ENCODE measurements at regions not wholly inside any gene's neighbourhood (a gene's known extent, or its start where the extent isn't known, plus 50 kb on each side); places are given as distances from the start of the nearest gene placed in this dataset.

DNA sequence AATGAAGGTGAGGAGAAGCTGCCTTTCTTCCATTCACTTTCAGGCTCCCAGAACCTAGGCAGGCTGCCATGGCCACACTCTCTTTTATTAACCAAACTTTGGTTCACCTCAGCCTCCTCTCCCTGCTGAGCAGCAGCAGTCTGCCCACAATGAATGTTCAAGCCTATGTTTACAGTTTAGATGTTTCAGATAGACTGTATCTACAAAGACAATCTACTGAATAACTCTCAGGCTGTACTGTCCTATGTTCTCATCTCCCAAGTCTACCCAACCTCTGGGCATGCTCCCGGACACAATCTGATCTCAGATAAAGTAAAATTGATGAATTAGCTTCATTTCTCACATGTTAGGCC is 59.2 kb upstream of the TMEM164 start:
- Histone ChIP-seq H3K36me3 (ENCODE audit: insufficient read depth, low read length) (no peaks in the 10 kb centered on the region), H3K27me3 (ENCODE audit: insufficient read depth, low read length) (no peaks in the 10 kb centered on the region), H3K4me1 (ENCODE audit: insufficient read depth, low read length) (no peaks in the 10 kb centered on the region), H3K4me3 (ENCODE audit: low read length in 2 of 2) (no peak overlapping the region), H3K9me3 (ENCODE audit: control insufficient read depth in 1 of 2, low read length in 2 of 2) (no peaks in the 10 kb centered on the region), H3K27ac (ENCODE audit: low read depth, low read length) (no peak overlapping the region)
- Mint-ChIP-seq H3K27ac (peak overlapping the region in 1 of 7 donors; percentile 38), H3K4me3 (no peak overlapping the region), H3K27me3 (no peaks in the 10 kb centered on the region), H3K9me3 (no peaks in the 10 kb centered on the region), H3K36me3 (no peaks in the 10 kb centered on the region), H3K4me1 (no peaks in the 10 kb centered on the region)
- DNase-seq = no peak
- intact Hi-C loops (cut with micrococcal nuclease) = no loop called here
- ChIA-PET CTCF (ENCODE audit: partially characterized antibody) (interaction anchor here (1.3 kb wide), 1 partner anchor 11 kb away, joined by 4 read pairs; no protein-coding TSS in a partner anchor), POLR2A (ENCODE audit: partially characterized antibody) (no interaction called here)

DNA sequence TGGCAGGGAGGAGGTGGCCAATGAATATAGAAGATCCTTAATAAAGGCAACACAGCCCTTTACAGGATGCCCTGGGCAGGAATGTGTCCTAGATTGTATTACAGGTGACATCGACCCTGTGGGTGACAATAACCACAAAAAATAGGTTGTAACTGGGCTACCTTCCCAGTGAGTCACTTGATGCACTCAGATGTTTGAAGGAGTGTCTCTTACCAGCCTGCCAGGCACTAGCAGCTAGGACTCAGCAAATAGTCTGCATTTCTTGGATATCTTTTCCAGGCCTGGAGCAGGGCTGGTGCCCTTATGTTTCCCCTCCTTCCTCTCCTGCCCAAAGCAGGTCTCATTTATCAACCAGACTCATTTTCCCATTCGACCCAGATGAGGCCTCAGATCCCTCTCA is 50.9 kb upstream of the TMEM164 start:
- no peak overlapping the region for H3K4me3 Mint-ChIP-seq
- POLR2A ChIA-PET (ENCODE audit: partially characterized antibody) = no interaction called here
- H3K9me3 Mint-ChIP-seq = no peaks in the 10 kb centered on the region
- Histone ChIP-seq H3K4me1 (ENCODE audit: insufficient read depth, low read length) (no peaks in the 10 kb centered on the region), H3K36me3 (ENCODE audit: insufficient read depth, low read length) (no peaks in the 10 kb centered on the region), H3K9me3 (ENCODE audit: control insufficient read depth in 1 of 2, low read length in 2 of 2) (no peaks in the 10 kb centered on the region), H3K27me3 (ENCODE audit: insufficient read depth, low read length) (no peaks in the 10 kb centered on the region), H3K4me3 (ENCODE audit: low read length in 2 of 2) (no peak overlapping the region), H3K27ac (ENCODE audit: low read depth, low read length) (no peak overlapping the region)
- no peaks in the 10 kb centered on the region for H3K27me3 Mint-ChIP-seq
- CTCF ChIA-PET (ENCODE audit: partially characterized antibody) = no interaction called here
- intact Hi-C loops (cut with micrococcal nuclease) = no loop called here
- peak overlapping the region in 1 of 7 donors; percentile 6 for H3K27ac Mint-ChIP-seq
- H3K4me1 Mint-ChIP-seq = peaks cover 0 to 12% (median 7%) of the 10 kb centered on the region in 4 donors
- no peaks in the 10 kb centered on the region for H3K36me3 Mint-ChIP-seq
- DNase-seq = no peak

DNA sequence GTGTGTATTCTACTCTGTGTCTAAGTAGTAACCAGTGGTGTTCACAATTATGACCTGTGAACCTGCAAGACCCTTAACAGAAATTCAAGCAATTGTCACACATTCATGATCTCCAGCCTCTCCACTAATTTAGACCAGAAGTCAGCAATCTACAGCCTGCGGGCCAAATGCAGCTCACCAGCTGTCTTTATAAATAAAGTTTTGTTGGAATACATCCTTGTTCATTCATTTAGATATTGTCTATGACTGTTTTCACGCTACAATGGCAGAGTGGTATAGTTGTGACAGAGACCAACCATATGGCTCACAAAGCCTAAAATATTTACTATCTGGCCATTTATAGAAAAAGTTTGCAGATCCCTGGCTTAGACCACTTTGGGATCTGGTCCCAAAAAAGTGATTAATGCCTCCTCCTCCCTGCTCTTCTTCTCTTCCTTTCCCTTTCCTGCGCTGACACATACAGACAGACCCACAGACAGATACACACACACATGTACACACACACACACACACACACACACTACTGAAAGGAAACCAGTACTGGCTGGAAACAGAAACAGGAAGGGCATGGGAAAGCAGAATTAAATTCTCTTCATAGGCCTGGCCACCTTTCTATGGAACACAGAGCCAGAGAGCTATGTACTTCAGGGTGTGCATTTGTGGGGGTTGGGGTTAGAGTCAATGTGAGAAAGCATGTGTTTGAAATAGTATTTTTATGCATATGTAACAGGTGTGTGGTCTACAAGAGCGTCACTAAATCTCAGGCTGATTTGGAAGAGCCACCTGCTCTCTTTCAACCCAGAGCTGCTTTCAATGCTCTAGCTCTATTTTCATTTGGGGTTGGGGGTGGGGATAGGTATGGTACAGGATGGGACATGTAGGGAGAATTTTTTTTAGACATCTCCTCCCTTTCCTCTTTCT is 49.7 kb upstream of the TMEM164 start:
- no peak overlapping the region for H3K27ac Mint-ChIP-seq
- Histone ChIP-seq H3K4me1 (ENCODE audit: insufficient read depth, low read length) (peaks cover under 1% of the 10 kb centered on the region), H3K36me3 (ENCODE audit: insufficient read depth, low read length) (no peaks in the 10 kb centered on the region), H3K4me3 (ENCODE audit: low read length in 2 of 2) (no peak overlapping the region), H3K9me3 (ENCODE audit: control insufficient read depth in 1 of 2, low read length in 2 of 2) (no peaks in the 10 kb centered on the region), H3K27ac (ENCODE audit: low read depth, low read length) (no peak overlapping the region), H3K27me3 (ENCODE audit: insufficient read depth, low read length) (no peaks in the 10 kb centered on the region)
- intact Hi-C loops (cut with micrococcal nuclease) = no loop called here
- ChIA-PET POLR2A (ENCODE audit: partially characterized antibody) (no interaction called here), CTCF (ENCODE audit: partially characterized antibody) (interaction anchor here (1.1 kb wide), 1 partner anchor 194 kb away, joined by 3 read pairs; no protein-coding TSS in a partner anchor)
- H3K4me3 Mint-ChIP-seq = no peak overlapping the region
- no peaks in the 10 kb centered on the region for H3K9me3 Mint-ChIP-seq
- H3K4me1 Mint-ChIP-seq = peaks cover 2 to 14% (median 8%) of the 10 kb centered on the region in 4 donors
- DNase-seq = no peak
- H3K27me3 Mint-ChIP-seq = no peaks in the 10 kb centered on the region
- H3K36me3 Mint-ChIP-seq = no peaks in the 10 kb centered on the region
